ENCODE measurements at regions not wholly inside any gene's neighbourhood (a gene's known extent, or its start where the extent isn't known, plus 50 kb on each side); places are given as distances from the start of the nearest gene placed in this dataset.

DNA sequence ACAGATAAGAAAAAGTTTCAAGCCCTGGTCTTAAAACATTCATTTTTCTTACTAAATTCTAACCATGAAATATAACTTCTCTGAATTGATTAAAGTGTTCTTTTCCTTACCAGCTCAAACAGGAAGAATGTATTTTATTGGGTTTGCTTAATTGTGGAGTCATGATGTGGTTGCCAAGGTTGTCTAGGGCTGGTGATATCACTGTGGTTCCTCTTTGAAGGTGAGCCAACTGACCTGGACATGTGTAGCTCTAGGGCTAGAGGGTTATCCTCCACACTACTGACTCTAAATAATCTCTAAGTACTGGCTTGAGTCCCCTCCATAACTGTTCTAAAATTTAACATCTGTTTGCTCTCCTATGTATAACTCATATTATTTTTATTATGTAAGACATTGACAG is 529.6 kb downstream of the PIK3C3 start:
- TF ChIP-seq CTCF (IDR thresholded peaks at IDR 0.05; ENCODE audit: low read depth, low read length, poor library complexity, severe bottlenecking) = no peak
- no peak for TF ChIP-seq EZH2phosphoT487 (IDR thresholded peaks at IDR 0.05; ENCODE audit: borderline replicate concordance, low read length)

Data from DOHH2 (cell line).